NCI-H2196 treated with DMSO at 0.1 percent for 48 hours (cell line): ENCODE measurements at regions not wholly inside any gene's neighbourhood (a gene's known extent, or its start where the extent isn't known, plus 50 kb on each side); places are given as distances from the start of the nearest gene placed in this dataset.

ENCODE experiments used
- DNase-seq: peaks from one replicate; lab custom pipeline; 2025; ENCODE audit not compliant: unreplicated experiment; lab: John Stamatoyannopoulos, UW

- DNase-seq = no peak
Measured at GRCh38 chr3:175911937-175912336, 1052.8 kb downstream of the NAALADL2 start.

GRCh38 chr3:175902226-175902625, 1043.1 kb downstream of the NAALADL2 start:
- DNase-seq = no peak

GRCh38 chr3:175898194-175898593, 1039.1 kb downstream of the NAALADL2 start:
- no peak for DNase-seq

- DNase-seq = no peak
Measured at GRCh38 chr3:175896655-175897054, 1037.5 kb downstream of the NAALADL2 start.

- DNase-seq = no peak
Measured at GRCh38 chr3:175895731-175896130, 1036.6 kb downstream of the NAALADL2 start.

GRCh38 chr3:175893566-175893965, 1034.4 kb downstream of the NAALADL2 start:
- no peak for DNase-seq

- no peak for DNase-seq
Measured at GRCh38 chr3:175890066-175890465, 1030.9 kb downstream of the NAALADL2 start.

GRCh38 chr3:175885231-175885766, 1026.2 kb downstream of the NAALADL2 start:
- DNase-seq = no peak

GRCh38 chr3:175879417-175879816, 1020.3 kb downstream of the NAALADL2 start:
- DNase-seq = no peak

GRCh38 chr3:175869404-175869803, 1010.3 kb downstream of the NAALADL2 start:
- no peak for DNase-seq

GRCh38 chr3:175868626-175869025, 1009.5 kb downstream of the NAALADL2 start:
- no peak for DNase-seq

- DNase-seq = no peak
Measured at GRCh38 chr3:175865724-175866123, 1006.6 kb downstream of the NAALADL2 start.

GRCh38 chr3:175861916-175862315, 1002.8 kb downstream of the NAALADL2 start:
- DNase-seq = no peak
